GM19397 (cell line): ENCODE measurements at regions not wholly inside any gene's neighbourhood (a gene's known extent, or its start where the extent isn't known, plus 50 kb on each side); places are given as distances from the start of the nearest gene placed in this dataset.
A peak's percentile ranks its signal among the peaks of the same experiment; 100 is the strongest.

Experiments used
- ATAC-seq: cut with Tn5 transposase; IDR thresholded peaks from one replicate; pipeline ENCODE4 v1.9.1; 2021; ENCODE audit warnings: mild to moderate bottlenecking, moderate library complexity; ENCODE audit not compliant: unreplicated experiment

GRCh38 chr4:37054531-37055077 is 189.9 kb upstream of the NWD2 start:
- no peak for ATAC-seq

DNA sequence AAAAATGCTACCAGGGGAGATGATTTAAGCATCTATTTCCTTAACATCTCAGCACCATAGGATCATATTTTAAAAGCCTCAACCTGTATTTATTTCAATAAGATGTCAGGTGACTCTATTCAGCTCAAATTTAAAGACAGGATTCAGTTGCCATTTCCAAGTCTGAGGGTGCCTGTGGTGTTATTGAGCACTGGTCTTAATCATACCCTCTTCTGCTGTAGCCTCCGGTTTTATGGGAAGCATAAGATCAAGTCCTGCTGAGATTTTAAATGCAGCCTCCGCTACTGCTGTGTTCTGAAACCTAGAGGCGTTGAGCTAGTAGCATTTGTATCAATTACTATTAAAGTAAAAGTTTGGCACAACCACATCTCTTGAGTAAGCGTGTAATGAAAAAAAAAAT is 185.7 kb upstream of the NWD2 start:
- no peak for ATAC-seq

DNA sequence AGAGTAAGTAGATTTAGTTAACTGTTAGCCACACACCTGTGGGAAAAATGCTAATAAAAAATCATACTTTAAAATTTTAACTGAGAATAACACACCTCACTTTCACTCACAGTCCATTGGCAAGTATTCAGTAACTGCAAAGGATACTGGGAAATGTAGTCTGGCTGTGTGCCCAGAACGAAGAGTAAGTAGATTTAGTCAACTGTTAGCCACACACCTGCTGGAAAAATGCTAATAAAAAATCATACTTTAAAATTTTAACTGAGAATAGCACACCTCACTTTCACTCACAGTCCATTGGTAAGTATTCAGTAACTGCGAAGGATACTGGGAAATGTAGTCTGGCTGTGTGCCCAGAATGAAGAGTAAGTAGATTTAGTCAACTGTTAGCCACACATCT is 178.4 kb upstream of the NWD2 start:
- no peak for ATAC-seq

- ATAC-seq = no peak
Observed at GRCh38 chr4:37068580-37068979, 176.0 kb upstream of the NWD2 start.

- ATAC-seq = no peak
Observed at GRCh38 chr4:37070041-37070440, 174.5 kb upstream of the NWD2 start.

GRCh38 chr4:37071576-37071975 is 173.0 kb upstream of the NWD2 start:
- ATAC-seq = no peak

- ATAC-seq = no peak
Observed at GRCh38 chr4:37073226-37073840, 171.2 kb upstream of the NWD2 start.

DNA sequence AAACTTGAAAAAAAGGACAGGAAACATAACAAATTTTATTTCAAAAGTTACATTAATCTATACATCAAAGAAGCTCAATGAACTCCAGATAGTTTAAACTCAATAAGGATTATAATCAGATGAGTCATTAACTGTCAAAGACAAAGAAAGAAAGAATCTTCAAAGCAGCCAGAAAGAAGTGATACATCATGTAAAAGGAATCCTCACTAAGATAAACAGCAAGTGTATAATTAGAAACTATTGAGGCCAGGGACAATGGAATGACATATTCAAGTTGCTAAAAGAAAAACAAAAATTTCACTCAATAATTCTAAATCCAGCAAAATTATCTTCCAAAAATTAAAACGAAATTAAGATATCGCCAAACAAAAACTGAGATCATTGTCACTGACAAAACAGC is 161.6 kb upstream of the NWD2 start:
- no peak for ATAC-seq

- no peak for ATAC-seq
Observed at GRCh38 chr4:37095925-37096324, 148.6 kb upstream of the NWD2 start.

DNA sequence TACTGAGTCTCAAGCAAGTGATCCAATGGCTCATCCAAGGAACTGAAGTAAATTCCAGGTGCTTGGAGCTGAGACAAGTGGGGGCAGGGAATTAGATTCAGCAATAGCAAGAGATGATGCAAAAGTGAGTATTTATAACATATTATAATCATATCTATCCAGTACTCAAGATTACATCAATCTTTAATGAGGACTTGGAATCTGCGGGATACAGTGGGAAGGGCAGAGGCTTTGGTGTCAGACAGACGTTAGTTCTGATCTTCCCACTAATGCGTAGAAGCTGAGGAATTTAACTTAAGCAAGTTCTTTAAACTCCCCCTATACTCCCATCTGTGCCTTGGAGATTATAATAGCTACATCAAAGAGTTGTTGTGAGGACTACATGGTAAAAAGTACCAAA is 143.4 kb upstream of the NWD2 start:
- no peak for ATAC-seq

DNA sequence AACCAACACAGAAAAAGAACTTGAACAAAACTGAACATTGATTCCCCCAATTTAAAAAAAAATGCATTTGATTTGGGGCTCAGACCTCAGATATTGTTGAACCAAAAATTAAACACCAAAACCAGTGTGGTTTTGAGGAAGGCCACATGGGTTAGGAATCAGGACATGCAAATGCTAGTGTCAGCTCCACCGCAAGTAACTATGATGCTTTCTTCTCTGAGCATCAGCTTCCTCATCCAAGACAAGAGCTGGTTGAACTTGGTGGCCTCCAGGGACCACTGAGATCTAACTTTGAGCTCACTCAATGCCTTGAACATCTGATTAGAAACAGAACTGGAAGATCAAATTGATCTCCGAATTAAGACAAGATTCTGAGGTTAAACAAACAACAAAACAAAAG is 142.9 kb upstream of the NWD2 start:
- no peak for ATAC-seq

DNA sequence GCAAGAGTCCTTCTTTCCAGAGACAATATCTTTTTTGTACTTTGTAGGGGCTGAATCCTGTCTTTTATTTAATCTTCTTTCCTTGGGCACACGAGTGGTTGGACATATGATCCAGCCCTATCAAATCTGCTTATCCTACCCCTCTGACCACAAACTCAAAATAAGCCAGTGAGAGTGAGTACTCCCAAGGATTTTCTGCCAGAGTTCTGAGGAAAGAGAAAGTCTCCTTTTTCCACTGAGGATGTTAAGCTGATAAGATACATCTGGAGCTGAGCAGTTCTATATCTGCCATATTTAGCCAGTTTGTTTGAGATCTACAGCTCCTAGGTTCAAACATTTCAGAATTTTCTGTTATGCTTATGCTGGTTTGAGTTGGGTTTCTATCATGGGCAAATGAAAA is 134.8 kb upstream of the NWD2 start:
- ATAC-seq = no peak

DNA sequence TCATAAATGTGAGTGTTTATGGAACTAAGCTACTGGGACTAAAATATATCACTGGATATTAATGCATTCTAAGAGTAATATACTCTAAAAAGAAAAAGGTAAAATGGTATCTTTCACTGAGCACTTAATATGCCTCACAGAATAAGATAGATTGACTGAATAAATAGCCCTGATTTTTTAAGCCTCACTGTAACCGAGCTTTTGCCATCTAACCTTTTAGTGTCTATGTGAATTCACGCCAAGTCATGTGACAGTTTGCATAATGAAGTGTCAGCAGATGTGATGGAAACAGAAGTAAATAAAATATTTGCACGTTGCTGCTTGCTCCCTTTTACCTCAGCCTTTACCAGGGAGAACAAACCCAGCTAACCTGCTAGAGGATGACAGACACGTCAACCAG is 119.7 kb upstream of the NWD2 start:
- no peak for ATAC-seq

- ATAC-seq = no peak
Observed at GRCh38 chr4:37126051-37126450, 118.5 kb upstream of the NWD2 start.

DNA sequence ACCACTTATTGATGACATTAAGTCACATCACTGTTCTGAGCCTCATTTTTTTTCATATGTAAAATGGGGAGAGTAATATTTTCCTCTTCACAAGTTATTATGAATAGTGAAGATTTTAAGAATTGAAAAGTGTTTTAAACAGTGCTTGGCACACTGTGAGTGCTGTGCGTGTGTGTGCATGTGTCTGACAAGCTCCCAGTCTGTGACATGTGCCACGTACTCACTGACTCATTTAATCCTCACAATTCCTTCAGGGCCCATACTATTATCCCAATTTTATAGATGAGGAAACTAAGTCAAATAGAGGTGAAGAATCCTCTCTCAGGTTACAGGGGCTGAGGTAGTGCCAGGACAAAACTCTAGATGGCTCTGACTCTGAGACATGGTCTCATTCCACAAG is 114.1 kb upstream of the NWD2 start:
- no peak for ATAC-seq

DNA sequence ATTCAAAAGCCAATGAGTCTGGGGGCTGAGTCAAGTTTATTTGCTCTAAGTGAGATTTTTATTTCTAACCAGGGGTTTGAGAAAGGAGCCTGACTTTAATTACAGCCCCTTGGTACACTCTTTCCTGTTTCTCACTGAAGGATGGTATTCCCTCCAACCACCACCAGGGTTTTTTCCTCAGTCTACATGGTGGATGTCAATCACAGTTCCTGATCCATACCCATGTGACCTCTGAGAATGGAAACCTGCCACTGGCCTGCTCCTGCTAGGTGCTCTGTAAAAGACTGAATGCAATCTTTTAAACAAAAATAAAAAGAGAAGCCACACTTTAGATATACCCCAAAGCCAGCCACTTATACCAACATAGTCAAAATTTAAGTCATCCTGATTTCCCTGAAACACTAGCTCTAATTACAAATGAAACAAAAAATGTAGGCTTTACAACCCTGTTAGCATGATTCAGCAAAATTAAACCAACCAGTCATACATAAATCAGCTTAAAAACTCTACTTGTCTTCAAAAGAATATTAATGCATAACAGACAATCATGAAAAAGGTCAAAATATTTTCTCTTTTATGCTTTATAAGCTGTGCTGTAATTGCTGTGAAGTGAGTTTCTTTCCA is 112.1 kb upstream of the NWD2 start:
- no peak for ATAC-seq

- ATAC-seq = no peak
Observed at GRCh38 chr4:37132975-37133360, 111.6 kb upstream of the NWD2 start.

GRCh38 chr4:37138019-37138653 is 106.4 kb upstream of the NWD2 start:
- peak; percentile 54 for ATAC-seq

DNA sequence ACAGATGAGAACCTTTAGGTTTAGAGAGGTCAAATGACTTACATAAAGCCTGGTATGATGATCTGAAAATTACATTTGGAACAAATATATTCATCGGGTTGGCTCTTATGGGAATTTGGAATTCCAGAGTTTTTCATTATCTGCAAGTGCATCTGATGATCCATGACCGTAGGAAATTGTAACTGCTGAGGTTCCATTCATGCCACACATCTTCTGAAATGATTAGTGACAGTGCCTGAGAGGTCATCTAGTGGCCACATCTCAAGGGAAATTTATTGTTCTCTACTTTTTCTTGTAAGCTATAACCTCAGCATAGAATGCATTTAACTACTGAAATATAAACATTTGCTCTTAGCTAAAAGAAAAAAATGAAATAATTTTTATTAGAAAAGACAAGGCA is 105.8 kb upstream of the NWD2 start:
- no peak for ATAC-seq

DNA sequence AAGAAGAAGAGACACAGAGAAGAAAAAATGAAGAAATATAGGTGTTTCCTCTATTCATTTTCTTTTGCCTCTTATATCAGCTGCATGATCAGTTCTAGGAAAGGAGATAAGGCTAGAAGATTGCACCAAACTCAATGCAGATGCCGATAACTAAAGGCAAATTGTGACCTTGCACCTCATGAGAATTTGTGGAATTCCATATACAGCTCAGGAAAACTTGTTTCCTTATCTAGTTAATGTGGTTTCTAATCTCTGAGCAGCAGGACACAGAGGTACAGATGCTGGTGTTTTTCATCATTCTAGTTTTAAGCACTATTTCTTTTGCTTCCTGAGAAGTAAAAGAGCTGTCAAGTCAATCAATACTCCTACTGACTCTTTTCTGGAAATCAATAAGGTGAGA is 104.6 kb upstream of the NWD2 start:
- ATAC-seq = no peak

DNA sequence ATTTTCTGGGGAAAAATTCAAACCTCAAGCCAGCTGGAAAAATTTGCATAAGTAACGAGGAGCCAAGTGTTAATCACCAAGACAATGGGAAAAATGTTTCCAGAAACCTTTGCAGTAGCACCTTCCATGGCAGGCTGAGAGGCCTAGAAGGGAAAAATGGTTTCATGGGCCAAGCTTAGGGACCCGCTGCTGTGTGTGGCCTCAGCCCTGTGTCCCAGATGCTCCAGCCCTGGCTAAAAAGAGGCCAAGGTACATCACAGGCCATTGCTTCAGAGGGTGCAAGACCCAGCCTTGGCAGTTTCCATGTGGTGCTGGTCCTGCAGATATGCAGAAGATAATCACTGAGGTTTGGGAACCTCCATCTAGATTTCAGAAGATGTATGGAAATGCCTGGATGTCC is 98.3 kb upstream of the NWD2 start:
- ATAC-seq = no peak

DNA sequence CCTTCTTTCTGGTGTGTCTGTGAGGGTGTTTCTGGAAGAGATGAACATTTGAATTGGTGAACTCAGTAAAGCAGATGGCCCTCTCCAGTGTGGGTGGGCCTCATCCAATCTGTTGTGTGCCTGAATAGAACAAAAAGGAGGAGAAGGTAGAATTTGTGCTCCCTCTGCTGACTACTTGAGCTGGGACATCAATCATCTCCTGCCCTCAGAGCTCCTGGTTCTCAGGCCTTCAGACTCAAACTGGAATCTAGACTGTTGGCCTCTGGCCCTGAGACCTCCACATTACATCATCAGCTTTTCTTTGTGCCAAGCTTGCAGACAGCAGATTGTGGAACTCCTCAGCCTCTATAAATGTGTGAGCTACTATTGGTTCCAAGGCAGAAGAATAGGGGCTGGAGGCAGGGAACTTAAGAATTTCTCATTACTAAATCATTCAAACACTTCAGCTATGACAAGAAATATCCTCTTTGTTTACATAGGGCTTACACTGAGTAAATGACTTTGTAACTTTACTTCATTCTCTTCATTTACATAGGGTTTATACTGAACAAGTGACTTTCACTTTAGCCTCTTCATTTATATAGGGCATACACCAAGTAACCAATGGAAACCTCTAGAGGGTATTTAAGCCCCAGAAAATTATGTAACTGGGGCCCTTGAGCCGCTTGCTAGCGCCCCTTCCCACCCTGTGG is 86.9 kb upstream of the NWD2 start:
- ATAC-seq = no peak
